K562 (cell line): ENCODE measurements at regions not wholly inside any gene's neighbourhood (a gene's known extent, or its start where the extent isn't known, plus 50 kb on each side); places are given as distances from the start of the nearest gene placed in this dataset.

Experiments used
- ATAC-seq: fragments of 200-7000 bp; cut with Tn5 transposase; 3 replicates; pipeline ENCODE4 v1.9.1; 2020; ENCODE audit warnings: moderate library complexity
- BruUV-seq: library from RNA; stranded (reverse); fragments of 400-500 nt; replicated peaks from 2 replicates; lab custom pipeline; 2021; lab: Mats Ljungman, UMichigan
- CTCF ChIA-PET: fragments of 300-600 bp; formaldehyde crosslinking; extraction: SDS; loops from one replicate; lab custom pipeline; 2021; ENCODE audit warnings: low intra/inter-chr PET ratio; lab: Yijun Ruan, JAX
- POLR2A ChIA-PET: fragments of 300-600, 350-650 bp; sonication (Branson Sonifier 250); formaldehyde crosslinking; extraction: SDS; loops from one replicate; lab custom pipeline; 2021; ENCODE audit warnings: antibody characterized with exemption, inconsistent platforms; lab: Yijun Ruan, JAX
- DNase-seq, 4 experiments: peaks; one replicate each; pipeline versions ENCODE4 v3.0.0 to v3.0.0-alpha.2; 2011 to 2018; ENCODE audit warnings: low spot score in 3 of 4, mixed read lengths in 3 of 4; ENCODE audit errors: extremely low read depth in 1 of 4
- FAIRE-seq: peaks from 2 replicates; lab custom pipeline; 2011; peaks lifted over from hg19 to GRCh38; lab: Jason Lieb, UNC
- H2AFZ ChIP-seq: 2 replicates; pipeline ENCODE4 v1.6.0; 2011; ENCODE audit warnings: low read depth, low read length, control low read depth, inconsistent platforms
- H3K27ac ChIP-seq: fragments of 200-600 bp; 3 replicates; pipeline ENCODE4 v1.8.0; 2011; ENCODE audit warnings: low read depth, mild to moderate bottlenecking, control low read depth, inconsistent platforms, low read length, moderate library complexity, mixed read lengths; ENCODE audit errors: extremely low read depth
- H3K27me3 ChIP-seq, 2 experiments: fragments of 300-600 bp in 1 of 2; 2 replicates in 1 of 2; 3 replicates in 1 of 2; pipeline versions ENCODE4 v1.6.0 to v1.8.0; 2011; ENCODE audit warnings: inconsistent platforms in 2 of 2, low read length in 2 of 2, mild to moderate bottlenecking in 1 of 2, mixed read lengths in 1 of 2, moderate library complexity in 1 of 2; ENCODE audit not compliant: control insufficient read depth in 2 of 2, insufficient read depth in 2 of 2
- H3K36me3 ChIP-seq: fragments of 300-600 bp; 3 replicates; pipeline ENCODE4 v1.8.0; 2011; ENCODE audit warnings: mild to moderate bottlenecking, low read length, inconsistent platforms; ENCODE audit not compliant: control insufficient read depth, insufficient read depth
- H3K4me1 ChIP-seq, 2 experiments: fragments of 200-600 bp in 1 of 2; replicated peaks in 1 of 2; 2 replicates in 1 of 2; 3 replicates in 1 of 2; pipeline versions ENCODE4 v1.5.1 to v1.8.0; 2011; ENCODE audit warnings: inconsistent platforms in 2 of 2, low read length in 2 of 2, mild to moderate bottlenecking in 1 of 2, mixed read lengths in 1 of 2, moderate library complexity in 1 of 2; ENCODE audit not compliant: control insufficient read depth in 2 of 2, insufficient read depth in 2 of 2
- H3K4me2 ChIP-seq: 2 replicates; pipeline ENCODE4 v1.6.1; 2011; ENCODE audit warnings: low read length, control low read depth, inconsistent platforms, mixed read lengths; ENCODE audit not compliant: insufficient read depth
- H3K4me3 ChIP-seq: fragments of 200-600 bp; sonication (generic), shearing (Covaris generic); 2 replicates; pipeline ENCODE4 v1.5.1; 2016; ENCODE audit warnings: control low read depth, inconsistent platforms
- H3K79me2 ChIP-seq: fragments of 200-600 bp; 3 replicates; pipeline ENCODE4 v1.8.0; 2011; ENCODE audit warnings: low read length, inconsistent platforms; ENCODE audit not compliant: control insufficient read depth, insufficient read depth
- H3K9ac ChIP-seq, 2 experiments: 2 replicates each; pipeline versions ENCODE4 v1.6.0 to v1.6.1; 2011; ENCODE audit warnings: low read depth in 2 of 2, low read length in 2 of 2, control low read depth in 1 of 2, inconsistent platforms in 1 of 2, mild to moderate bottlenecking in 1 of 2, mixed read lengths in 1 of 2; ENCODE audit not compliant: insufficient read depth in 1 of 2
- H3K9me1 ChIP-seq: one replicate; pipeline ENCODE4 v1.6.0; 2011; ENCODE audit warnings: inconsistent platforms, mild to moderate bottlenecking, low read length, moderate library complexity; ENCODE audit not compliant: control insufficient read depth, insufficient read depth
- H3K9me3 ChIP-seq: replicated peaks from 2 replicates; pipeline ENCODE4 v1.5.1; 2011; ENCODE audit warnings: low read depth, low read length, inconsistent platforms; ENCODE audit not compliant: control insufficient read depth, insufficient read depth
- H4K20me1 ChIP-seq: replicated peaks from 2 replicates; pipeline ENCODE4 v1.6.1; 2011; ENCODE audit warnings: low read length, inconsistent platforms, mixed read lengths; ENCODE audit not compliant: control insufficient read depth, insufficient read depth
- CHD1 ChIP-seq: fragments of 200-600 bp; sonication (generic); IDR thresholded peaks from one replicate; pipeline ENCODE4 v1.6.1; 2012; ENCODE audit warnings: mild to moderate bottlenecking, moderate library complexity, low read length, inconsistent platforms
- COPS2 ChIP-seq: fragments of 450-650 bp; conservative IDR thresholded peaks from 2 replicates; pipeline ENCODE4 v1.6.1; 2016; ENCODE audit warnings: mild to moderate bottlenecking, moderate library complexity
- CREBBP ChIP-seq: IDR thresholded peaks from one replicate; pipeline ENCODE4 v1.6.1; 2012; ENCODE audit warnings: low read depth, mild to moderate bottlenecking, control low read depth, inconsistent platforms, low read length
- FOXJ2 ChIP-seq: fragments of 200-800 bp; sonication (Bioruptor generic); IDR thresholded peaks from 2 replicates; pipeline ENCODE4 v1.6.1; 2016; ENCODE audit warnings: missing genetic modification characterization, missing compliant biosample characterization
- KLF16 ChIP-seq: IDR thresholded peaks from 2 replicates; pipeline ENCODE4 v1.6.1; 2016; ENCODE audit warnings: antibody characterized with exemption
- NBN ChIP-seq: fragments of 450-650 bp; IDR thresholded peaks from 2 replicates; pipeline ENCODE4 v1.6.1; 2016; ENCODE audit warnings: low read depth, mild to moderate bottlenecking
- RHOXF2B ChIP-seq: fragments of 250-450 bp; sonication (Bioruptor Pico); conservative IDR thresholded peaks from 2 replicates; pipeline ENCODE4 v1.5.1; 2021
- TRIM24 ChIP-seq, 2 experiments: fragments of 450-650 bp; IDR thresholded peaks; 2 replicates each; pipeline ENCODE4 v1.6.1; 2016
- ZFP1 ChIP-seq: fragments of 450-650 bp; formaldehyde crosslinking; IDR thresholded peaks from 2 replicates; pipeline ENCODE4 v1.4.0; 2020; ENCODE audit warnings: mild to moderate bottlenecking, mixed read lengths
- ZNF274 ChIP-seq: IDR thresholded peaks from 2 replicates; pipeline ENCODE4 v1.6.1; 2011; ENCODE audit warnings: low read depth, mild to moderate bottlenecking, low read length, moderate library complexity, borderline replicate concordance
- ZNF586 ChIP-seq: fragments of 450-650 bp; formaldehyde crosslinking; conservative IDR thresholded peaks from 2 replicates; pipeline ENCODE4 v1.4.0; 2020; ENCODE audit warnings: mild to moderate bottlenecking, moderate library complexity
- WGBS: fragments of 100-300 bp; shearing (Covaris generic); methylation state at CpG from one replicate; pipeline ENCODE4 v1.1.6; 2016; ENCODE audit warnings: low coverage, mixed read lengths; ENCODE audit not compliant: insufficient coverage; ENCODE audit errors: missing lambda C conversion rate; 5-methylcytosine and 5-hydroxymethylcytosine counted together
- in situ Hi-C: fragments of 300-500 bp; cut with MboI; formaldehyde crosslinking; loops from 4 replicates; pipeline ENCODE4 v1.15.0; 2018; ENCODE audit warnings: inconsistent platforms, mixed read lengths
- intact Hi-C: fragments of 100-400 bp; cut with micrococcal nuclease; formaldehyde crosslinking; loops from 2 replicates; pipeline ENCODE4 v1.14.2; 2022
- TF ChIP-seq, protein P1 (sequence below): fragments of 450-650 bp; formaldehyde crosslinking; IDR thresholded peaks from 2 replicates; pipeline ENCODE4 v1.4.0; 2022; ENCODE audit warnings: missing genetic modification characterization
- TF ChIP-seq, protein P2 (sequence below): fragments of 450-650 bp; IDR thresholded peaks from 2 replicates; pipeline ENCODE4 v1.6.1; 2016; ENCODE audit warnings: low read depth, mild to moderate bottlenecking, moderate library complexity
- TF ChIP-seq, protein P3 (sequence below), 2 experiments: fragments of 450-650 bp; IDR thresholded peaks; 2 replicates each; pipeline ENCODE4 v1.6.1; 2016; ENCODE audit warnings: mild to moderate bottlenecking in 2 of 2, borderline replicate concordance in 1 of 2, low read depth in 1 of 2, moderate library complexity in 1 of 2

DNA sequence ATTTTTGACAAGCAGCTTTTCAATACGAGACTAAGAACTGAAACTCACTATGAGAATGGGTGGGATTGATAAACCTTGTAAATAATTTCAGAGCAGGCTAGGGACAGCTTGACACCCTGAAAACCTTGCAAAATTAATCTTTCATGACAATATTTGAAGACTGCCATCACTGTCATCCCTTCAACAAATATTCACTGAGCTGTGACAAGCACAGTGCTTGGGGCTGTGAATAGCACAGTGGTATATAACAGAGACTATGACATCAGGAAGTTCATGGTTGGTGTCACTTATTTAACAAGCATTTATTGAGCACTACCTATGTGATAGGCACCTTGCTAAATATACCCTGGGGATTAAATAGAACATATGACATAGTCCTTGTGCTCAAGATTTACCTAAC is 741.0 kb upstream of the RIOK2 start (continued):
- TF ChIP-seq, protein P1, sequence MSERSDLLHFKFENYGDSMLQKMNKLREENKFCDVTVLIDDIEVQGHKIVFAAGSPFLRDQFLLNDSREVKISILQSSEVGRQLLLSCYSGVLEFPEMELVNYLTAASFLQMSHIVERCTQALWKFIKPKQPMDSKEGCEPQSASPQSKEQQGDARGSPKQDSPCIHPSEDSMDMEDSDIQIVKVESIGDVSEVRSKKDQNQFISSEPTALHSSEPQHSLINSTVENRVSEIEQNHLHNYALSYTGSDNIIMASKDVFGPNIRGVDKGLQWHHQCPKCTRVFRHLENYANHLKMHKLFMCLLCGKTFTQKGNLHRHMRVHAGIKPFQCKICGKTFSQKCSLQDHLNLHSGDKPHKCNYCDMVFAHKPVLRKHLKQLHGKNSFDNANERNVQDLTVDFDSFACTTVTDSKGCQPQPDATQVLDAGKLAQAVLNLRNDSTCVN: no peak
- no peak for TF ChIP-seq CHD1
- TF ChIP-seq ZFP1 (CRISPR knock-in tag): no peak
- TF ChIP-seq FOXJ2 (tag): no peak
- TF ChIP-seq KLF16: no peak
- TF ChIP-seq ZNF586 (CRISPR knock-in tag): no peak
- TF ChIP-seq TRIM24 (IDR thresholded peaks at IDR 0.05): no peak

DNA sequence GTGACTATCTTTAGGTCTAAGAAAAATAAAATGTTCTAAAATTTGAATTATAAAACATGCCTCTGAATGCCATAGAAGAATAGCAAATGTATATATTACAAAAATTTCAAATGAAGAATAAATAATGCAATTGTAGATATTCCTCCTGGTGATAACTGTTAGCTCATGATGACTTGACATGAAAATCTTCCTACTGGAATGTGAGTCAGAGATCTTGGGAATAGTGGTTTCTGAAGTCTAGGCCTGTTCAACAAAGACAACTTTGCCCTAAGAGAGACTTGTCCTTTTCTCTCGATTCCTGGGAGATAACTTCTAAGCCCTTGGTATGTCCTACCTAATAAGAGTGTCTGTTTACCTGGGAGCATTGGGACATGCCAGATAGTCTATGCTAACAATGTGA is 746.3 kb upstream of the RIOK2 start:
- Histone ChIP-seq H3K9me1 (no peaks in the 10 kb centered on the region), H2AFZ (no peak overlapping the region), H3K9me3 (peaks cover 2% of the 10 kb centered on the region; the same call in 1 of the 2 replicates), H3K4me1 (no peaks in the 10 kb centered on the region), H3K27me3 (no peaks in the 10 kb centered on the region), H3K9ac (no peak overlapping the region), H3K27ac (no peak overlapping the region), H3K4me3 (no peak overlapping the region), H3K4me2 (no peak overlapping the region), H4K20me1 (no peaks in the 10 kb centered on the region), H3K79me2 (no peaks in the 10 kb centered on the region), H3K36me3 (no peaks in the 10 kb centered on the region)
- in situ Hi-C loops: no loop called here
- ChIA-PET POLR2A (no interaction called here), CTCF (no interaction called here)
- intact Hi-C loops: no loop called here
- BruUV-seq: no TSS peak
- FAIRE-seq (no peak), DNase-seq (no peak), ATAC-seq (no peak)
- 0% methylated on average over 1 of the region's 1 CpG for WGBS
- TF ChIP-seq RHOXF2B (CRISPR knock-in tag) (no peak), CREBBP (no peak), COPS2 (no peak), ZNF274 (no peak), NBN (no peak)
- TF ChIP-seq, protein P2, sequence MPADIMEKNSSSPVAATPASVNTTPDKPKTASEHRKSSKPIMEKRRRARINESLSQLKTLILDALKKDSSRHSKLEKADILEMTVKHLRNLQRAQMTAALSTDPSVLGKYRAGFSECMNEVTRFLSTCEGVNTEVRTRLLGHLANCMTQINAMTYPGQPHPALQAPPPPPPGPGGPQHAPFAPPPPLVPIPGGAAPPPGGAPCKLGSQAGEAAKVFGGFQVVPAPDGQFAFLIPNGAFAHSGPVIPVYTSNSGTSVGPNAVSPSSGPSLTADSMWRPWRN: no peak
- TF ChIP-seq, protein P3, sequence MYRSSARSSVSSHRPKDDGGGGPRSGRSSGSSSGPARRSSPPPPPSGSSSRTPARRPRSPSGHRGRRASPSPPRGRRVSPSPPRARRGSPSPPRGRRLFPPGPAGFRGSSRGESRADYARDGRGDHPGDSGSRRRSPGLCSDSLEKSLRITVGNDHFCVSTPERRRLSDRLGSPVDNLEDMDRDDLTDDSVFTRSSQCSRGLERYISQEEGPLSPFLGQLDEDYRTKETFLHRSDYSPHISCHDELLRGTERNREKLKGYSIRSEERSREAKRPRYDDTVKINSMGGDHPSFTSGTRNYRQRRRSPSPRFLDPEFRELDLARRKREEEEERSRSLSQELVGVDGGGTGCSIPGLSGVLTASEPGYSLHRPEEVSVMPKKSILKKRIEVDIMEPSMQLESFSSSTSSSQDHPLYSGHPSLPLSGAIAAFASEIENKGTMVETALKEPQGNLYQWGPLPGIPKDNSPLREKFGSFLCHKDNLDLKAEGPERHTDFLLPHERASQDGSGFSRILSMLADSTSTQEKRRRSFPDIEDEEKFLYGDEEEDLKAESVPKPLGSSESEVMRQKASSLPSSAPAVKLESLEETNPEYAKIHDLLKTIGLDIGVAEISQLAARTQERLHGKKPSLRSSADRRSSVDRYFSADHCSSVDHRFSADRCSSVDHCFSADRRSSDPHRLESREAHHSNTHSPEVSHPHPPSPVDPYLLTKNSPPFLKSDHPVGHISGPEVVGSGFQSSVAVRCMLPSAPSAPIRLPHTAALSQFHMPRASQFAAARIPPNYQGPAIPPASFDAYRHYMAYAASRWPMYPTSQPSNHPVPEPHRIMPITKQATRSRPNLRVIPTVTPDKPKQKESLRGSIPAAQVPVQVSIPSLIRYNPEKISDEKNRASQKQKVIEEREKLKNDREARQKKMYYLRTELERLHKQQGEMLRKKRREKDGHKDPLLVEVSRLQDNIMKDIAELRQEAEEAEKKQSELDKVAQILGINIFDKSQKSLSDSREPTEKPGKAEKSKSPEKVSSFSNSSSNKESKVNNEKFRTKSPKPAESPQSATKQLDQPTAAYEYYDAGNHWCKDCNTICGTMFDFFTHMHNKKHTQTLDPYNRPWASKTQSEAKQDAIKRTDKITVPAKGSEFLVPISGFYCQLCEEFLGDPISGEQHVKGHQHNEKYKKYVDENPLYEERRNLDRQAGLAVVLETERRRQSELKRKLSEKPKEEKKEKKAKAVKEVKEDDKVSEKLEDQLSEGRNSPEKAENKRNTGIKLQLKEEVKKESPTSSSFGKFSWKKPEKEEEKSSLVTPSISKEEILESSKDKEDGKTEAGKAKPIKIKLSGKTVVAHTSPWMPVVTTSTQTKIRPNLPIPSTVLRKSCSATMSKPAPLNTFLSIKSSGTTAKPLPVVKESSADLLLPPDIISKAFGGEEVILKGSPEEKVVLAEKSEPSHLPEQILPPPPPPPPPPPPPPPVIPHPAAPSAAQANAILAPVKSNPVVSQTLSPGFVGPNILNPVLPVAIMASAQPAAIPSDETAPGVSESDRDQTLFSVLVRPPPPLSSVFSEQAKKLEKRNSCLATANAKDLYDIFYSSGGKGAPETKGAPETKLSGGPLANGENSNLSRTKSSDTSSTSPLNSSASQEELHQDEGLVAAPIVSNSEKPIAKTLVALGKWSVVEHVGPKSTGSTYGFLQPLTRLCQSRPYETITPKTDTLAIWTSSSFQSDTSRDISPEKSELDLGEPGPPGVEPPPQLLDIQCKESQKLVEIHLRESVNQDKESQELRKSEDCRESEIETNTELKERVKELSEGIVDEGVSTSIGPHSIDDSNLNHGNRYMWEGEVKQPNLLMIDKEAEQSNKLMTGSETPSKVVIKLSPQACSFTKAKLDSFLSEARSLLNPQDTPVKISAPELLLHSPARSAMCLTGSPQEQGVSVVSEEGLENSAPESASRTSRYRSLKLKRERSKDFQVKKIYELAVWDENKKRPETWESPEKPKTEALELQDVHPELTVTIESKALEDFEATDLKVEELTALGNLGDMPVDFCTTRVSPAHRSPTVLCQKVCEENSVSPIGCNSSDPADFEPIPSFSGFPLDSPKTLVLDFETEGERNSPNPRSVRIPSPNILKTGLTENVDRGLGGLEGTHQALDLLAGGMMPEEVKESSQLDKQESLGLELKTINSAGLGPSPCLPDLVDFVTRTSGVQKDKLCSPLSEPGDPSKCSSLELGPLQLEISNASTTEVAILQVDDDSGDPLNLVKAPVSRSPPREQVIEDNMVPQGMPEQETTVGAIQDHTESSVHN (IDR thresholded peaks at IDR 0.05; ENCODE audit: borderline replicate concordance in 1 of 2, low read depth in 1 of 2): no peak
